ENCODE measurements at regions not wholly inside any gene's neighbourhood (a gene's known extent, or its start where the extent isn't known, plus 50 kb on each side); places are given as distances from the start of the nearest gene placed in this dataset.

- Mint-ChIP-seq H3K27me3 (ENCODE audit: low read depth in 3 of 3) (no peaks in the 10 kb centered on the region), H3K36me3 (peaks cover 0 to 6% (median 0%) of the 10 kb centered on the region in 3 donors), H3K4me1 (no peaks in the 10 kb centered on the region), H3K27ac (no peak overlapping the region), H3K4me3 (no peak overlapping the region), H3K9me3 (peaks cover 4 to 55% (median 37%) of the 10 kb centered on the region in 6 donors)
- no peak for DNase-seq
Observed at GRCh38 chr3:83193526-83193925, 1432.1 kb upstream of the GBE1 start.

- H3K36me3 Mint-ChIP-seq = peaks cover 0 to 3% (median 0%) of the 10 kb centered on the region in 3 donors
- no peak for DNase-seq
- H3K4me1 Mint-ChIP-seq = no peaks in the 10 kb centered on the region
- H3K9me3 Mint-ChIP-seq = peaks cover 3 to 47% (median 34%) of the 10 kb centered on the region in 6 donors
- no peak overlapping the region for H3K4me3 Mint-ChIP-seq
- H3K27ac Mint-ChIP-seq = no peak overlapping the region
- no peaks in the 10 kb centered on the region for H3K27me3 Mint-ChIP-seq (ENCODE audit: low read depth in 3 of 3)
Observed at GRCh38 chr3:83189634-83190033, 1428.2 kb upstream of the GBE1 start.

GRCh38 chr3:83169473-83169872 is 1408.0 kb upstream of the GBE1 start:
- peaks cover 2 to 35% (median 17%) of the 10 kb centered on the region in 6 donors for H3K9me3 Mint-ChIP-seq
- H3K27me3 Mint-ChIP-seq (ENCODE audit: low read depth in 3 of 3) = peaks cover 0 to 3% (median 0%) of the 10 kb centered on the region in 3 donors
- no peaks in the 10 kb centered on the region for H3K4me1 Mint-ChIP-seq
- no peak overlapping the region for H3K27ac Mint-ChIP-seq
- no peaks in the 10 kb centered on the region for H3K36me3 Mint-ChIP-seq
- DNase-seq = no peak
- no peak overlapping the region for H3K4me3 Mint-ChIP-seq

- H3K36me3 Mint-ChIP-seq = peaks cover 0 to 4% (median 0%) of the 10 kb centered on the region in 3 donors
- H3K27me3 Mint-ChIP-seq (ENCODE audit: low read depth in 3 of 3) = peaks cover 0 to 2% (median 0%) of the 10 kb centered on the region in 3 donors
- H3K27ac Mint-ChIP-seq = no peak overlapping the region
- peaks cover 15 to 56% (median 38%) of the 10 kb centered on the region in 6 donors for H3K9me3 Mint-ChIP-seq
- no peaks in the 10 kb centered on the region for H3K4me1 Mint-ChIP-seq
- DNase-seq = no peak
- H3K4me3 Mint-ChIP-seq = no peak overlapping the region
Observed at GRCh38 chr3:83150896-83151295, 1389.5 kb upstream of the GBE1 start.

GRCh38 chr3:83140983-83141382 is 1379.5 kb upstream of the GBE1 start:
- Mint-ChIP-seq H3K9me3 (peaks cover 11 to 57% (median 33%) of the 10 kb centered on the region in 6 donors), H3K27me3 (ENCODE audit: low read depth in 3 of 3) (peaks cover 0 to 1% (median 0%) of the 10 kb centered on the region in 3 donors), H3K4me1 (no peaks in the 10 kb centered on the region), H3K4me3 (no peak overlapping the region), H3K27ac (no peak overlapping the region), H3K36me3 (no peaks in the 10 kb centered on the region)
- no peak for DNase-seq

- DNase-seq = no peak
- no peaks in the 10 kb centered on the region for H3K4me1 Mint-ChIP-seq
- no peak overlapping the region for H3K27ac Mint-ChIP-seq
- H3K4me3 Mint-ChIP-seq = no peak overlapping the region
- H3K27me3 Mint-ChIP-seq (ENCODE audit: low read depth in 3 of 3) = no peaks in the 10 kb centered on the region
- H3K36me3 Mint-ChIP-seq = peaks cover 0 to 4% (median 0%) of the 10 kb centered on the region in 3 donors
- H3K9me3 Mint-ChIP-seq = peaks cover 5 to 47% (median 13%) of the 10 kb centered on the region in 6 donors
Observed at GRCh38 chr3:83131236-83131635, 1369.8 kb upstream of the GBE1 start.

- DNase-seq = no peak
- H3K4me3 Mint-ChIP-seq = no peak overlapping the region
- H3K36me3 Mint-ChIP-seq = peaks cover 0 to 4% (median 0%) of the 10 kb centered on the region in 3 donors
- peaks cover 0 to 35% (median 23%) of the 10 kb centered on the region in 6 donors for H3K9me3 Mint-ChIP-seq
- no peaks in the 10 kb centered on the region for H3K27me3 Mint-ChIP-seq (ENCODE audit: low read depth in 3 of 3)
- no peaks in the 10 kb centered on the region for H3K4me1 Mint-ChIP-seq
- H3K27ac Mint-ChIP-seq = no peak overlapping the region
Observed at GRCh38 chr3:83122774-83123350, 1361.4 kb upstream of the GBE1 start.

- Mint-ChIP-seq H3K36me3 (no peaks in the 10 kb centered on the region), H3K4me1 (no peaks in the 10 kb centered on the region), H3K4me3 (no peak overlapping the region), H3K27me3 (ENCODE audit: low read depth in 3 of 3) (no peaks in the 10 kb centered on the region), H3K27ac (no peak overlapping the region), H3K9me3 (peaks cover 4 to 42% (median 31%) of the 10 kb centered on the region in 6 donors)
- DNase-seq = no peak
Observed at GRCh38 chr3:83093222-83093572, 1331.8 kb upstream of the GBE1 start.

- Mint-ChIP-seq H3K4me1 (no peaks in the 10 kb centered on the region), H3K9me3 (peaks cover 4 to 38% (median 29%) of the 10 kb centered on the region in 6 donors), H3K36me3 (no peaks in the 10 kb centered on the region), H3K27me3 (ENCODE audit: low read depth in 3 of 3) (no peaks in the 10 kb centered on the region), H3K4me3 (no peak overlapping the region), H3K27ac (no peak overlapping the region)
- DNase-seq = no peak
Observed at GRCh38 chr3:83092521-83093221, 1331.2 kb upstream of the GBE1 start.

GRCh38 chr3:83076041-83076440 is 1314.6 kb upstream of the GBE1 start:
- H3K9me3 Mint-ChIP-seq = peaks cover 5 to 38% (median 28%) of the 10 kb centered on the region in 6 donors
- H3K27ac Mint-ChIP-seq = no peak overlapping the region
- H3K36me3 Mint-ChIP-seq = no peaks in the 10 kb centered on the region
- no peaks in the 10 kb centered on the region for H3K4me1 Mint-ChIP-seq
- no peak for DNase-seq
- H3K27me3 Mint-ChIP-seq (ENCODE audit: low read depth in 3 of 3) = peaks cover 0 to 1% (median 0%) of the 10 kb centered on the region in 3 donors
- no peak overlapping the region for H3K4me3 Mint-ChIP-seq

- H3K27ac Mint-ChIP-seq = no peak overlapping the region
- H3K36me3 Mint-ChIP-seq = no peaks in the 10 kb centered on the region
- DNase-seq = no peak
- H3K4me3 Mint-ChIP-seq = no peak overlapping the region
- peaks cover 0 to 1% (median 0%) of the 10 kb centered on the region in 3 donors for H3K27me3 Mint-ChIP-seq (ENCODE audit: low read depth in 3 of 3)
- peaks cover 4 to 48% (median 29%) of the 10 kb centered on the region in 6 donors for H3K9me3 Mint-ChIP-seq
- H3K4me1 Mint-ChIP-seq = no peaks in the 10 kb centered on the region
Observed at GRCh38 chr3:83074485-83074884, 1313.0 kb upstream of the GBE1 start.

- no peak for DNase-seq
- no peak overlapping the region for H3K4me3 Mint-ChIP-seq
- no peaks in the 10 kb centered on the region for H3K4me1 Mint-ChIP-seq
- peaks cover 0 to 2% (median 0%) of the 10 kb centered on the region in 3 donors for H3K27me3 Mint-ChIP-seq (ENCODE audit: low read depth in 3 of 3)
- H3K36me3 Mint-ChIP-seq = peaks cover 0 to 4% (median 3%) of the 10 kb centered on the region in 3 donors
- H3K27ac Mint-ChIP-seq = no peak overlapping the region
- peaks cover 7 to 57% (median 40%) of the 10 kb centered on the region in 6 donors for H3K9me3 Mint-ChIP-seq
Observed at GRCh38 chr3:83065851-83066460, 1304.5 kb upstream of the GBE1 start.

GRCh38 chr3:83063446-83063845 is 1302.0 kb upstream of the GBE1 start:
- Mint-ChIP-seq H3K27ac (no peak overlapping the region), H3K4me3 (no peak overlapping the region), H3K9me3 (peaks cover 11 to 65% (median 41%) of the 10 kb centered on the region in 6 donors), H3K36me3 (peaks cover 0 to 4% (median 3%) of the 10 kb centered on the region in 3 donors), H3K27me3 (ENCODE audit: low read depth in 3 of 3) (peaks cover 0 to 2% (median 0%) of the 10 kb centered on the region in 3 donors), H3K4me1 (no peaks in the 10 kb centered on the region)
- no peak for DNase-seq

- no peak overlapping the region for H3K4me3 Mint-ChIP-seq
- H3K27me3 Mint-ChIP-seq (ENCODE audit: low read depth in 3 of 3) = no peaks in the 10 kb centered on the region
- DNase-seq = no peak
- H3K4me1 Mint-ChIP-seq = no peaks in the 10 kb centered on the region
- peaks cover 5 to 29% (median 9%) of the 10 kb centered on the region in 6 donors for H3K9me3 Mint-ChIP-seq
- H3K36me3 Mint-ChIP-seq = no peaks in the 10 kb centered on the region
- no peak overlapping the region for H3K27ac Mint-ChIP-seq
Observed at GRCh38 chr3:83048556-83048955, 1287.1 kb upstream of the GBE1 start.
